ENCODE measurements at regions not wholly inside any gene's neighbourhood (a gene's known extent, or its start where the extent isn't known, plus 50 kb on each side); places are given as distances from the start of the nearest gene placed in this dataset.

GRCh38 chr14:96944297-96944696 is 147.1 kb downstream of the VRK1 start:
- no peaks in the 10 kb centered on the region for H4K20me1 ChIP-seq (ENCODE audit: insufficient read depth, low read length)
- no peak overlapping the region for H2AK9ac ChIP-seq (replicated peaks; ENCODE audit: low read depth, low read length, poor library complexity)
- H3K14ac ChIP-seq (replicated peaks; ENCODE audit: low read depth, low read length): no peak overlapping the region
- no peaks in the 10 kb centered on the region for H3K9me1 ChIP-seq (ENCODE audit: insufficient read depth, low read length)
- ATAC-seq (ENCODE audit: low read depth) (no peak), DNase-seq (no peak)
- BruUV-seq (replicated peaks): no TSS peak
- 80% methylated on average over 1 of the region's 6 CpGs; no CpG with 5 or more reads in 1 of the 2 experiments for WGBS, 2 experiments (ENCODE audit: extremely low coverage in 2 of 2, insufficient read length in 1 of 2)
- TF ChIP-seq FOS (IDR thresholded peaks at IDR 0.05; ENCODE audit: low read depth, low read length): no peak
- no peak for TF ChIP-seq MAZ (IDR thresholded peaks at IDR 0.05; ENCODE audit: borderline replicate concordance, low read depth, low read length)
- TF ChIP-seq USF2 (IDR thresholded peaks at IDR 0.05; ENCODE audit: low read depth, low read length): no peak
- TF ChIP-seq BHLHE40 (IDR thresholded peaks at IDR 0.05; ENCODE audit: low read depth, low read length): no peak
- TF ChIP-seq CTCF (conservative IDR thresholded peaks at IDR 0.05; ENCODE audit: low read depth, low read length): no peak
- TF ChIP-seq MXI1 (IDR thresholded peaks at IDR 0.05; ENCODE audit: borderline replicate concordance, low read depth, low read length): no peak
- no peak for TF ChIP-seq MAFK (IDR thresholded peaks at IDR 0.05; ENCODE audit: low read depth, low read length)
- no peak for TF ChIP-seq RCOR1 (IDR thresholded peaks at IDR 0.05; ENCODE audit: insufficient replicate concordance, low read length)
- TF ChIP-seq POLR2A (IDR thresholded peaks at IDR 0.05; ENCODE audit: low read depth, low read length): no peak
- no peak for TF ChIP-seq CEBPB (IDR thresholded peaks at IDR 0.05; ENCODE audit: low read depth, low read length)
- no peak for TF ChIP-seq NFE2L2 (IDR thresholded peaks at IDR 0.05; ENCODE audit: low read depth, low read length)
- TF ChIP-seq, protein P1, sequence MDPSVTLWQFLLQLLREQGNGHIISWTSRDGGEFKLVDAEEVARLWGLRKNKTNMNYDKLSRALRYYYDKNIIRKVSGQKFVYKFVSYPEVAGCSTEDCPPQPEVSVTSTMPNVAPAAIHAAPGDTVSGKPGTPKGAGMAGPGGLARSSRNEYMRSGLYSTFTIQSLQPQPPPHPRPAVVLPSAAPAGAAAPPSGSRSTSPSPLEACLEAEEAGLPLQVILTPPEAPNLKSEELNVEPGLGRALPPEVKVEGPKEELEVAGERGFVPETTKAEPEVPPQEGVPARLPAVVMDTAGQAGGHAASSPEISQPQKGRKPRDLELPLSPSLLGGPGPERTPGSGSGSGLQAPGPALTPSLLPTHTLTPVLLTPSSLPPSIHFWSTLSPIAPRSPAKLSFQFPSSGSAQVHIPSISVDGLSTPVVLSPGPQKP (IDR thresholded peaks at IDR 0.05; ENCODE audit: borderline replicate concordance, low read depth, low read length): no peak
- no peak for TF ChIP-seq SMC3 (IDR thresholded peaks at IDR 0.05; ENCODE audit: low read depth, low read length)
- TF ChIP-seq RAD21 (IDR thresholded peaks at IDR 0.05; ENCODE audit: low read length): no peak
- no peak overlapping the region for H2BK5ac ChIP-seq (ENCODE audit: low read depth, low read length, poor library complexity, severe bottlenecking)
- ChIA-PET CTCF (no interaction called here), POLR2A (ENCODE audit: unreplicated experiment) (no interaction called here)
- H3K56ac ChIP-seq (ENCODE audit: extremely low read depth, insufficient read depth, low read length): no peak overlapping the region
- H3K9me3 ChIP-seq (ENCODE audit: control insufficient read depth, insufficient read depth, low read length): peaks cover 35% of the 10 kb centered on the region
- dilution Hi-C loops (cut with HindIII; ENCODE audit: low sequenced_read_pairs, unreplicated experiment) (no loop called here), intact Hi-C loops (cut with micrococcal nuclease) (no loop called here), in situ Hi-C loops (cut with MboI; ENCODE audit: low sequenced_read_pairs) (no loop called here)
- H4K8ac ChIP-seq (ENCODE audit: low read depth in 2 of 2, low read length in 2 of 2): no peak overlapping the region
- no peak overlapping the region for H3K27ac ChIP-seq (ENCODE audit: insufficient read depth, low read length)
- no peak overlapping the region for H2AK5ac ChIP-seq (ENCODE audit: low read depth, low read length)
- no peaks in the 10 kb centered on the region for H3K79me1 ChIP-seq (ENCODE audit: low read depth in 1 of 2, low read length in 2 of 2)
- H4K91ac ChIP-seq (ENCODE audit: insufficient read depth, low read depth, low read length): no peak overlapping the region
- no peak overlapping the region for H2BK20ac ChIP-seq (ENCODE audit: low read depth, low read length)
- H3K4me2 ChIP-seq (ENCODE audit: low read depth, low read length): no peak overlapping the region
- H2AFZ ChIP-seq (replicated peaks; ENCODE audit: low read length, poor library complexity): no peak overlapping the region
- no peaks in the 10 kb centered on the region for H3K4me1 ChIP-seq (ENCODE audit: control insufficient read depth, insufficient read depth, low read length)
- H2BK15ac ChIP-seq (ENCODE audit: low read depth, low read length): no peak overlapping the region
- H2BK120ac ChIP-seq (ENCODE audit: low read depth, low read length): no peak overlapping the region
- H3K4ac ChIP-seq (ENCODE audit: low read depth, low read length): no peak overlapping the region
- no peaks in the 10 kb centered on the region for H3K36me3 ChIP-seq (ENCODE audit: control insufficient read depth, insufficient read depth, low read length)
- H3K23ac ChIP-seq (ENCODE audit: low read depth, low read length): no peak overlapping the region
- H3K18ac ChIP-seq (ENCODE audit: low read depth, low read length): no peak overlapping the region
- H3K27me3 ChIP-seq (ENCODE audit: control insufficient read depth, insufficient read depth, low read length): no peaks in the 10 kb centered on the region
- H3K9ac ChIP-seq (ENCODE audit: low read depth, low read length): no peak overlapping the region
- no peak overlapping the region for H4K5ac ChIP-seq (ENCODE audit: low read depth, low read length)
- no peak overlapping the region for H3K4me3 ChIP-seq (ENCODE audit: insufficient read depth, low read depth, low read length)

All from IMR-90 (cell line).